Thyroid gland (tissue), 4 donors: ENCODE measurements at regions not wholly inside any gene's neighbourhood (a gene's known extent, or its start where the extent isn't known, plus 50 kb on each side); places are given as distances from the start of the nearest gene placed in this dataset.

Source experiments
- POLR2A ChIP-seq, 2 donors: fragments of 450-650 bp; IDR thresholded peaks; one replicate each; pipeline ENCODE4 v1.6.1; 2017; ENCODE audit warnings: antibody characterized with exemption in 2 of 2, mild to moderate bottlenecking in 2 of 2, moderate library complexity in 1 of 2
- TF ChIP-seq, protein P1 (sequence below), 6 experiments: fragments of 200-600 bp in 3 of 6; fragments of 450-650 bp in 3 of 6; sonication (generic) in 3 of 6; IDR thresholded peaks; one replicate each; pipeline ENCODE4 v1.5.1; 2016 to 2019; ENCODE audit warnings: antibody characterized with exemption in 6 of 6, mild to moderate bottlenecking in 2 of 6, inconsistent platforms in 1 of 6, moderate library complexity in 1 of 6

DNA sequence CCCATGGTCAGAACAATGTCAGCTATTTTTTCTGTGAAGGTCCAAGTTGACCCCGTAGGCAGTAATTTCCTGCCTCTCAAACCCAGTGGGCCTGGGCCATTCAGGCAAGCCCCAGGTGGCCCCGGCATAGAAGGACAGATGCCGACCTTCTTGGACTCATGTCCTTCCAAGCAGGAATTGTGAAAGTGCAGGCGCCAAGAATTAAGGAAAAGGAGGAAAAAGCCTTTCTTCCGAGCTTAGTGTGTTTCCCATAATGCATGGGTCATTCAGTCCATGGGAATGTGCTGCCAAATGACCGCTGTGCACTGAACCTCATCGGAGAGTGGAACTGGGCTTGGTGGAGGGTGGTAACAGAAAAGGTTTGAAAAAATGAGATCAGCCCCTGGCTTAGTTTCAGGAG lies 196.5 kb upstream of the HS3ST1 start:
- TF ChIP-seq, protein P1, sequence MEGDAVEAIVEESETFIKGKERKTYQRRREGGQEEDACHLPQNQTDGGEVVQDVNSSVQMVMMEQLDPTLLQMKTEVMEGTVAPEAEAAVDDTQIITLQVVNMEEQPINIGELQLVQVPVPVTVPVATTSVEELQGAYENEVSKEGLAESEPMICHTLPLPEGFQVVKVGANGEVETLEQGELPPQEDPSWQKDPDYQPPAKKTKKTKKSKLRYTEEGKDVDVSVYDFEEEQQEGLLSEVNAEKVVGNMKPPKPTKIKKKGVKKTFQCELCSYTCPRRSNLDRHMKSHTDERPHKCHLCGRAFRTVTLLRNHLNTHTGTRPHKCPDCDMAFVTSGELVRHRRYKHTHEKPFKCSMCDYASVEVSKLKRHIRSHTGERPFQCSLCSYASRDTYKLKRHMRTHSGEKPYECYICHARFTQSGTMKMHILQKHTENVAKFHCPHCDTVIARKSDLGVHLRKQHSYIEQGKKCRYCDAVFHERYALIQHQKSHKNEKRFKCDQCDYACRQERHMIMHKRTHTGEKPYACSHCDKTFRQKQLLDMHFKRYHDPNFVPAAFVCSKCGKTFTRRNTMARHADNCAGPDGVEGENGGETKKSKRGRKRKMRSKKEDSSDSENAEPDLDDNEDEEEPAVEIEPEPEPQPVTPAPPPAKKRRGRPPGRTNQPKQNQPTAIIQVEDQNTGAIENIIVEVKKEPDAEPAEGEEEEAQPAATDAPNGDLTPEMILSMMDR (IDR thresholded peaks at IDR 0.05): no peak
- TF ChIP-seq POLR2A (IDR thresholded peaks at IDR 0.05): no peak
